HEK293T (cell line): ENCODE measurements at regions not wholly inside any gene's neighbourhood (a gene's known extent, or its start where the extent isn't known, plus 50 kb on each side); places are given as distances from the start of the nearest gene placed in this dataset.

Experiments
- ELF4 ChIP-seq: fragments of 450-650 bp; IDR thresholded peaks from 2 replicates; pipeline ENCODE4 v1.6.1; 2017; ENCODE audit warnings: antibody characterized with exemption
- FOXK2 ChIP-seq: fragments of 450-650 bp; IDR thresholded peaks from 2 replicates; pipeline ENCODE4 v1.6.1; 2016; ENCODE audit warnings: mild to moderate bottlenecking
- FOXM1 ChIP-seq: fragments of 450-650 bp; IDR thresholded peaks from 2 replicates; pipeline ENCODE4 v1.6.1; 2017; ENCODE audit warnings: mild to moderate bottlenecking, borderline replicate concordance
- HDGF ChIP-seq: fragments of 450-650 bp; IDR thresholded peaks from 2 replicates; pipeline ENCODE4 v1.6.1; 2017; ENCODE audit warnings: antibody characterized with exemption, borderline replicate concordance
- L3MBTL2 ChIP-seq: fragments of 450-650 bp; conservative IDR thresholded peaks from 2 replicates; pipeline ENCODE4 v1.6.1; 2016; ENCODE audit warnings: mild to moderate bottlenecking
- LEF1 ChIP-seq: fragments of 450-650 bp; IDR thresholded peaks from 2 replicates; pipeline ENCODE4 v1.6.1; 2017; ENCODE audit warnings: mild to moderate bottlenecking, borderline replicate concordance
- SP1 ChIP-seq: fragments of 450-650 bp; IDR thresholded peaks from 2 replicates; pipeline ENCODE4 v1.6.1; 2017
- SUZ12 ChIP-seq: fragments of 450-650 bp; IDR thresholded peaks from 2 replicates; pipeline ENCODE4 v1.6.1; 2016; ENCODE audit warnings: mild to moderate bottlenecking
- TF ChIP-seq, protein P1 (sequence below): fragments of 450-650 bp; IDR thresholded peaks from 2 replicates; pipeline ENCODE4 v1.6.1; 2016

- TF ChIP-seq SUZ12 (no peak), SP1 (no peak), FOXM1 (no peak), FOXK2 (no peak), L3MBTL2 (no peak), LEF1 (no peak), ELF4 (no peak), HDGF (no peak)
- TF ChIP-seq, protein P1, sequence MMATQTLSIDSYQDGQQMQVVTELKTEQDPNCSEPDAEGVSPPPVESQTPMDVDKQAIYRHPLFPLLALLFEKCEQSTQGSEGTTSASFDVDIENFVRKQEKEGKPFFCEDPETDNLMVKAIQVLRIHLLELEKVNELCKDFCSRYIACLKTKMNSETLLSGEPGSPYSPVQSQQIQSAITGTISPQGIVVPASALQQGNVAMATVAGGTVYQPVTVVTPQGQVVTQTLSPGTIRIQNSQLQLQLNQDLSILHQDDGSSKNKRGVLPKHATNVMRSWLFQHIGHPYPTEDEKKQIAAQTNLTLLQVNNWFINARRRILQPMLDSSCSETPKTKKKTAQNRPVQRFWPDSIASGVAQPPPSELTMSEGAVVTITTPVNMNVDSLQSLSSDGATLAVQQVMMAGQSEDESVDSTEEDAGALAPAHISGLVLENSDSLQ, result no peak
These were observed 616.8 kb upstream of the VRK2 start for GRCh38 chr2:57429831-57430230.
